HG02938 (cell line): ENCODE measurements at regions not wholly inside any gene's neighbourhood (a gene's known extent, or its start where the extent isn't known, plus 50 kb on each side); places are given as distances from the start of the nearest gene placed in this dataset.

Source experiments
- ATAC-seq: cut with Tn5 transposase; IDR thresholded peaks from one replicate; pipeline ENCODE4 v1.9.1; 2021; ENCODE audit warnings: mild to moderate bottlenecking, moderate library complexity; ENCODE audit not compliant: unreplicated experiment

DNA sequence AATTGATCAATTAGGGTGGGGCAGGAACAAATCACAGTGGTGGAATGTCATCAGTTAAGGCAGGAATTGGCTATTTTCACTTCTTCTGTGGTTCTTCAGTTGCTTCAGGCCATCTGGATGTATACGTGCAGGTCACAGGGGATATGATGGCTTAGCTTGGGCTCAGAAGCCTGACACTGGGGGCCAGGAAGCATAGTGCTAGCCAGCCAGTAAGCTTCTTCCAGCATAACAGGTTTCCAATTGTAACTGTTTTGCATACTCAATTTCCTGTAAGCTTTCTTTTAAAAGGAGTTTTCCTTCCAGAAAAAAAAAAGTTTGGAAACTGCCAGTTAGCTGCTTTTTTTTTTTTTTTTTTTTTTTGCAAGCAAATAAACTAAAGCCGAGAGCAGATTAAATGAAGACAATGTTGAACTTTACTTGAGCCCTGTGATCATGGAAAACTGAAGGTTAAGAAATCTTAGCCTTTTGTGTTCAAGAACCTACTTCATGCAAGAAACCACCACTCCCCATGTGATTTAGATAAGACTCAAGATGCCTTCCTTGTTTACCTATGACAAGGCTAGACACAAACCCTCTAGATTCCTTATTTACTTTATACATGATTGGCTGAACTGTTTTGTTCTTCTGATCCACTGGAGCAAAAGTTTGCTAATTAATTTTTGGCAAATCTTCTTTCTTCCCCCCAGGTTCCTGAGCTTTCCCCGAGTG, 126.9 kb upstream of the LINC00305 start:
- ATAC-seq = no peak

DNA sequence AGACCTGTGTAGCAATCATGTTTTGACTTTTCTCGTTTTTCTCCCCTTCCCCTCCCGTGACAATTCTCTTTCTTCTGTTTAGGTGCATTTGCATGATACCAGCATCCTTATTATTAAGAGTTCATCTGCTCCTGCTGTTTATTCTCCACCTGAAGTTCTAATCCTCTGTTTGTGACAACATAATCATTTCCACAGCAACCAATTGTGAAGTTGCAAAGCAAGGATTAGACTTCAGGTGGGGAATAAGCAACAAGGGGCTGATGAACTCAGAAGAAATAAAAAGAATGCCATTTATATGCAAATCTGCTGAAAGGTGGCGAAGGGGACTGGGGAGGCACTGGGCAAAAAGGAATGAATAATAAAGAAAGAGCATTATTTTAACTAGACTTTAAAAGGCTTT, 124.8 kb upstream of the LINC00305 start:
- ATAC-seq = no peak

DNA sequence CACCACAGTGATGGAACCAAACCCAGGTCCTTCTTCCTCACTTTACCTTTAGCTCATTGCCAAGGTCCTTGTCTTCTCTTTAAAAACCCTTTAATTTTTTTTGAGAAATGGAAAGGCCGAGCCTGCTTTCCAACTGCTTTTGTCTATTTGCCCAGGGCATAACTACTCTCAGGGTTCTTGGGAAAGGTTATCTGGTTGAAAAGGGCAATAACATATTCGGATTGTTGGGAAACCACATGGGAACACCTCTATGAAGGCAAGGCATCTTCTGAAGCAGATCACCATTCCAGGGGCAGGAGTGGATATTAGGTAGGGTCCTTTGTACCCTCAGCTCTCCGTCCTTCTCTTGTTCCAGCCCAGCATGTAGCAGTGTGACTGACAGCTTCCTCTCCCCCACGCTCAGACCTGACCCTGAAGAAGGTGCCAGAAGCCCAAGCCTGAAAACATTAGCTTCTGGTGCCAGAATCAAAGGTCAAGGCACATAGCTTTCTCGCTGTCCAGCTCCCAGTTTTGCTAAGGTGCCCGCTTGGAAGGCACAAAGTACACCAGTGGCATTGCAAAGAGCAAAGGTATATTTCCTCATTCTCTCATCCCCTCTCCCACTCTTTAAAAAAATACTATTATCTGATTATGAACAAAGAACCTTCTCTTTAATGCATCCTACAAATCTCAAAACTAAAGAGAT, 123.2 kb upstream of the LINC00305 start:
- no peak for ATAC-seq

DNA sequence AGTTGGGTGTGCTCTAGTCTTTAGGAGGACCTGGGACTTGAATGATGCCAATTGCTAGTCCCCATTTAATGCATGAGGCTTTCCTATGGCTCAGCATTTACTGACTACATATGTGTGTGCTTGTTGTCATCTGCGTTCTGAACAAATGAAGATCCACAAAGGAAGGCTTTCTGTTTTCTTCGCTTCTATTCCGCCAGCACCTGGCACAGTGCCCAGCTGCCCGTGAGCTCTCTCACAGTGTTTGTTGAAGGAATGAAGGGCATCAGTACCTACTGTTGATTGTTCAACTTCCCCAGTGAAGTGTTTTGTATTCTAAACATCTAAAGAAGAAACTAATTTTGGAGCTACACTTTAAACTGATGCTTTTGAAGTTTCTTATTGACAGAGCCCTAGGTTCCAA, 122.4 kb upstream of the LINC00305 start:
- no peak for ATAC-seq

DNA sequence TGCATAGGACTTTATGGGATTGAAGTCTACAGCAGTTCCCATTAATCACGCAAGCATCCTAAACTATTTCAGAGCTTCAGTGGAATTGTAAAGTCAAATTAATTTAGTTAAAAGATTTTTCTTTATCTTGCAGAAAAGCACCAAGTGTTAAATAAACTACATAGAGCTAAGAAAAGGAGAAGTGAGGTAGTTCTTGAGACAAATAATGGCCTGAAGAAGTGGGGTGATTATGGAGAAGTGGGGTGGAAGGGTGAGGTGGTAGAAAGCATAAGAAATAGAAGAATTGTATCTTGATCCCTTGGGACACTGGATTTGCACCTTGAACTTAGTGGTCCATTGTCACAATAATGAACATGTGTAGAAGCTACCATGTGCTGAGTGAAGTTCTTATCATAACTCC, 121.7 kb upstream of the LINC00305 start:
- no peak for ATAC-seq

DNA sequence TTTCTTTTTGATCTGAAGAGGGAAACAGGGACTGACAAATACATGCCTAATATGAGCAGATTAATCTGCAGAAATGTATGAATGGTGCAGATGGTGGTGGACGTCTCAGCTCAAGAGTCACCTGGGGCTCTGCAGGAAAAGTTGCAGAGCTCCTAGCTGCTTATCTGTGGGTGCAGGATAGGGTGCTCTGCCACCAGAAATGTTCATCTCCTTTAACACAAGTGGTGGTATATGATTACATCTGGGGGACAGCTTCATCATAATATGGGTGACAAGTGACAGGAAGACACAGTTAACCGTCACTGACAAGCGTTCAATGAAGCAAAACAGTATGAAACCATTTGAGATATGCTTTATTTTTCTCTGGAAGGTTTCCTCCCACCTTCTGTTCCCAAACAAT, 121.2 kb upstream of the LINC00305 start:
- ATAC-seq = no peak

DNA sequence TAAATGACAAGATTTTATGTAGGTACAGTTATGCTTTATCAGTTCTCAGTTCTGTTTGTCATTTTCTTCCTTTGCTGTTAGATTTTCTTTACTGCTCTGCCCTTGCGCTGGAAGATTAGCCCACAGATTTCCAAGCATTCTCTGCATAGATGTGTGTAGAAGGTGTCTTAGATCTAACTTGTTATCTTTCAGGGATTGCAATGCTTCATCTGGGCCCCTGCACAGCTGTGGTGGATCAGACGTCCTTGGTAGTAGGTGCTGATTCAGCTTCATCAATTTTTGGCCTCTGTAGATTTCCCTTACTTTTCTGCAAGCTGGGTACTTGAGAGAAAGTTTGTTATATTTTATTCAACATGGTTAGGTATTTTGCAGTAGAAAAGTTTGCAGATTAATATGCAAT, 115.3 kb upstream of the LINC00305 start:
- ATAC-seq = no peak

DNA sequence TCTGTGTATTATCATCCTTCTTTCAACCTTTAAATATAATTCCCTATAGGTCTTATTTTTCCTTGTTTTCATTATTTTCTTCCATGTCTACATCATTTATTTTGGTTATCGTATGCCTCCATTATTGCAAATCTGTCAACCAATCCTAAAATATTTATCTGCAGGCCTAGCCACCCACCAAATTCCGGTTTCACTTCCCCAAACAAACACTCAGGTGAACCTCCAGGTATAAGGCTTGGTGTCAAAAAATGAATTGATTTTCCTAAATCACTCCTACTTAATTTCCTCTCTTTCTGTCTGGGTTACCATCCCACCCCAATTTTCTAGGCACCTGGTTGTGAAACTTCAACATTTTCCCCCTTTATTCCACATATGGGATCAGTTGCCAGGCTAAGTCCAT, 111.9 kb upstream of the LINC00305 start:
- no peak for ATAC-seq

DNA sequence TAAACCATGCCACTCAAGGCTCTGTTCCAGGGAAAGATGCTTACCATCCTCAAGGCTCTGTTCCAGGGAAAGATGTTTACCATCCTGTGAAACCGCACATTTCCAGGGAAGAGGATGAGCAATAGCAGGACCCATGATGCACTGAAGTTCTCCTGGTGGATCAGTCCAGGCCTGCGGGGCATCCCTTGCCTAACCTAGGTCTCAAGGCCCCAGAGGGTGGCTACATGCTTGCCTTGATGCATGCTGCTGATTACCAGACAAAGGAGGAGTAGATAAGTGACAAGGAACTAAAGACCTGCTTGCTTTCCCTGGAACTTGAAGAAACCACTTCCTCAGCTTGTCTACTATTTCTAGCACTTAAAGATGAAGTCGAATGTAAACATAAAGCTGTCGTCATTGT, 111.0 kb upstream of the LINC00305 start:
- ATAC-seq = no peak

DNA sequence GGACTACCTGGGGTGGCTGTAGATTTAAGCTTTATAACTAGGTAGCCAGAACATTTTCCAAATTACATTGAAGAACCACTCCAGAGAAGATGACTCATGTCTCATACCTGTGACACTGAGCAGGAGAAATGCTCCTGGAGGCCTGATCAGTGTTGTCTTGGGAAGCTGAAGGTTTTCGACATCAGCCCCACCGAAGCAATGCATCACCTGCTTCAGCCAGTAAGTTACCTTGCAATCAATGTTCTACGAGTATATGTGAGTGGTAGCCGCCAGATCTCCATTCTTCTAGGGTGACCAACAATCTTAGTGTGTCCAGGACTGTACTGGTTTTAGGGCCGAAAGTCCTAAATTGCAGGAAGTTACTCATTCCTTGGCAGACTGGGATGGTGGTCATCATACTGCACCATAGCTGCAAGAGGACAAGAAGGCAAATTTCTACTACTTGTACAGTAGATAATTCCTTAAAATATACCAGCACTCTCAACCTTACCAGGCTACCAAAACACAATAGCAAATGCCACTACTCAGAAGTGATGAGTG, 109.3 kb upstream of the LINC00305 start:
- ATAC-seq = no peak

DNA sequence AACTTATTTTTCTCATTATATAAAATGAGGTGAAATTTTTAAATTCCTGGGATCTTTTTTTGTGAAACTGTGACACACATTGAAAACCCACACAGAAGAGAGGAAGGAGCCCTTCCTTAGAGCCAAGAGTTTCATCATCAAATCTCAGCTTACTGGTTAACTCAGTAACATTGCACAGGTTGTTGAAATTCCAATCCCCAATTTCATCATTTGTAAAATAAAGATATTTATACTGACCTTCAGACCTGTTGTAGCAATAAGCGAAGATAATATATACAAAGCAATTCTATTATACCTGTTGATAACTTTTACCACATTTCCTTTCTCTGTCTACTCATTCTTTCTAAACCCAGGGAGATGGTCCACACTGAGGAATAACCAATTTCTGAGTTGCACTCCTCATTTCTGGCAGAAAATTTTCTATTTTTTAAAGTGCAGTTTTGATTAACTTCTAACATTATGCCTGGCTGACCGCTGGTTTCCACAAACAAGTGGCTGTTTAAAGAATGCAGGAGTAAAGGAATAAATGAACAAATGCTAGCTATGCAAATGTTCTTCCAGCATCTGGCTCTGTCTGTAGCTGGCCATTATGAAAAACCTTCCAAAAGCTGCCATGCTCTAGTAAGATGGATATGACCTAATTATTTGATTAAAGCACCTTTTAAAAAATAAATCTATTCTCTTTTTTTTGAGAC, 105.7 kb upstream of the LINC00305 start:
- ATAC-seq = no peak

DNA sequence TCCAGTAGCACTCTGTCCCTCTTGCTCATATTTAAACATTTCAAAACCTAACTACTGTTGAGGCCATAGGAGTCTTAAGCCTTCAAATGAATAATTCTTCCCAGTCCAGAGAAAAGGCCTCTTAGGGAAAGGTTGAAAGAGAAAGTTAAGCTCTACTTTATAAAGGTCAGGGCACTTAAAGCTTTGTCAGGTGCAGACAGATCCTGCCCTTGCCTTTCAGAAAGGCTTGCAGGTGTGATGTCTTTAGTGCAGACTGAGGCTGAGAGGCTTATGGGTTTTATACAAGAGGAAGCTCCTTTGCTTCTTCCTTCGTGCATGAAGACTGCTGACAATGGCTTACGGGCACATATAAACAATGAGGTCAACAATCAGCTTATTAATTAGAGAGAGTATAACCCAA, 105.0 kb upstream of the LINC00305 start:
- ATAC-seq = no peak

DNA sequence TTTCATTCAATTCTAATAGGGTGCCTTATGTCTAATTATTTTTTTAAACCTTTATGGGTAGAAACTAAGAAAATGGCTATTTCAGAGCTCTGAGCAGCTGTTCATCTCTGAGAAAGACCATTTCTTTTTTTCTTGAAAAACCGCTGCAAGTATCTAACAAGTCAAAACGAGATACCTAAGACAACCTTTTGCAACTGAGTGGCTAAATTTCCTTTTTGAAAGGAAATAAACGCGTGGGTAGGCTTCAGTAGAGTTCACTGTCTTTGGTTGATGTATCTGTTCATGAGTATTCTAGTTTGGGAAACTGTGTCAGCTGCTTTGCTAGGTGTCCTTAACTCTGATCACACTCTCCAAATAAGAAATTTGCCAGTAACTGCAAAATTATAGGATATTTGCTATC, 104.3 kb upstream of the LINC00305 start:
- no peak for ATAC-seq

DNA sequence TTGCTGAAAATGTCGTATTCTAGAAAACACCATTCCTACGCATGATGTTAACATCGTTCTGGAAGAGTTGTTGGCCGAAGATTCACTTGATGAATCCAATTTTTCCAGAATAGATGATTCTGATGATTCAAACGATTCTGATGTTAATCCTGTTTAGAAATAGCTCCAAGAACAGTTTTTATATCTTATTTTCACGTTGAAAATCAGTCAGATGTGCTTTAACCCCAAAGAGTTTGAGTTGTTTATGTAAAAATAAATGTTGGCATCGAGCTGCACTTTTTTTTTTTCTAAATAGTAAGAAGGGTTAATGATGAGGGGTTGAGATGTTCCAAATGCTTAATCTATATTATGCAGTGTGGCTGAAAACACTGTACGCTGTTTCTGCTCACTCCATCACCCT, 99.9 kb upstream of the LINC00305 start:
- ATAC-seq = no peak

DNA sequence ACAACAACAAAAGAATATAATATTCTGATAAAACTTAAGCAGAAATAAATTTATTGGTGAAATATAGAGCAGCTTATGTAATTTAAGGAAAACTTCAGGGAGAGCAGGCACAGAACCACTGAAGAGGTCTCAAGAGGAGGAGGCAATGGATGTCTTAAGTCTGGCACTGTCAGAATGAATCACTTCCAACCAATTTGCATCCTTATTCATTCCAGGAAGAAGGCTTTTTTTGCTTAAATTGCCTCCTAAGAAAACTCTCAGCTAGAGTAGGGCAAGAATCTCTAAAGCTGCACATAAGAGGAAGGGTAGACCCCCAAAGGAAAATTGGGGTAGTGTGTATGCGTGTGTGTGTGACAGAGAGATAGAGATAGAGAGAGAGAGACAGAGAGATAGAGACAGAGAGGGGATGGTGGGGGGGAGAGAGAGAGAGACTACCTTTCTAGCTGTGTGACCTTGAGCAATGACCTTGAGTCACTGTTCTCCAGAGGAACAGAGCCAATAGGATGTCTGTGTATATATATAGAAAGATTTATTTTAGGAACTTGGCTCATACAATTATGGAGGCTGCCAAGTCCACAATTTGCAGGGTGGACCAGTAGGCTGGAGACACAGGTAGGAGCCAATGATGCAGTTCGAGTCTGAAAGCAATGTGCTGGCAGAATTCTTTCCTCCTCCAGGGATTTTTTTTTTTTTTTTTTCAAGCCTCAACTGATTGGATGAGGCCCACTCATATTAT, 96.4 kb upstream of the LINC00305 start:
- no peak for ATAC-seq

DNA sequence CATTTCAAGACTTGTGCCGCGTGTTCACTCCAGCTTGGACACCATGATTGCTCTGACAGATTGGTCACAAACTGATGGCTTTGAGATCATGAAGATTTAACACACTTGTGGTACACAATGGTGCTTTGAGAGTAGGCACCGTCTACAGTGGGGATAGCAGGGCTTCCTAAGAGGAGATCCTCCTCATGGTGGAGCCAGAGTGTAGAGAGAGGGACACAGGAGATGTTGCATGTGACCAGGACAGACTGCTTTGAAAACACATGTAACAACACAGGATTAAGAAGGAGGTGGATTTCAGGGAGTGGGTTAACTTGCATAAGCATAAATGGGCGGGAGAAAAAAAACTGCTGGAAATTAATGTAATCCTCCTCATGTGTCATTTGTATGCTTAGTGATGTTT, 95.7 kb upstream of the LINC00305 start:
- no peak for ATAC-seq

DNA sequence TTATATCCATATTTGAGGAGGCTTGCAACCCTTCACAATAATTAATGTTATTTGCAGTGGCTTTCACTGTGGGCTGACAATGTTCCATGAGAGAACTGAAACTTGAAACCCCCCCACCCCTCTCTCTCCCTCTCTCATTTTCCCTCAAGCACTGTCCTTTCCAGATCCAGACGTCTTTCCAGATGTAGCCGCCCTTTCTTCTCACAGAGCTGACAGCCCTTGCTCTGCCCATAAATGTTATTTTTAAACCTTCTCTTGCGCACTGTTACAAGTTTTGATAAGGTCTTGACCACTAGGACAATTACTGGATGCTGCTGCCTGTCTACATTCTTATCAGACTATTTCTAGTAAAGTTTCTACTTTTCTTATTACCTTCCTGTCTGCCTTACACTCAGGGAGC, 91.4 kb upstream of the LINC00305 start:
- no peak for ATAC-seq

DNA sequence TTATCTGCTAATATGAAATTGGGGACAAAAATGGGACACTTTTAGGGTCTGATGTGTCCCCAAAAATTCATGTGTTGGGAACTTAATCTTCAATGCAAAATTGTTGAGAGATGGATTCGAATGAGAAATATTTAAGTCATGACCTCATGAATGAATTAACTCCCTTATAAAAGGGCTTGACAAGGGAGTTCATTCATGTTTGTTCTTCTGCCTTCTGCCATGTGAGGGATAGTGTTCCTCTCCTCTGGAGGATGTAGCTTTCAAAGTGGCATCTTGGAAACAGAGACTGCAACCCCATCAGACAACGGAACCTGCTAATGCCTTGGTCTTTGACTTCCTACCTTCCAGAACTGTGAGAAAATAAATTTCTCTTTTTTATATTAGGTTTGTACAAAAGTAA, 89.2 kb upstream of the LINC00305 start:
- no peak for ATAC-seq

DNA sequence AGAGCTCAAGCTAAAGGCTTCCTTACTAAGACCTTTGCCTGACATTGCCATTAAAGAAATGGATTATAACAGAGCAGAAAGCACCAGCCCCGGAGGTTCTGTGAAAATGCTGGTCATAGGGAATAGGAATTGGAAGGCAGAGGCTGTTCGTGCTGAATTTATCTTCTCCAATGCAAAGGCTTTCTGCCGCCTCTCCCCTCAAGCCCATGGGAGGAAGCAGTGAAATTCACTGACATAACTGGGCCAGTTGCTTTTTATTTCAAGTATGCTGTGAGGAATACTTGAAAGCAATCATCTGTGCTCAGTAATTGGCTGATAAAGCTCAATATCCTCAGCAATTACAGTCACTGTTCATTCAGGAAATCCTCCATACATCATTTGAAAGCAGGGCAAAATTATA, 85.4 kb upstream of the LINC00305 start:
- no peak for ATAC-seq

DNA sequence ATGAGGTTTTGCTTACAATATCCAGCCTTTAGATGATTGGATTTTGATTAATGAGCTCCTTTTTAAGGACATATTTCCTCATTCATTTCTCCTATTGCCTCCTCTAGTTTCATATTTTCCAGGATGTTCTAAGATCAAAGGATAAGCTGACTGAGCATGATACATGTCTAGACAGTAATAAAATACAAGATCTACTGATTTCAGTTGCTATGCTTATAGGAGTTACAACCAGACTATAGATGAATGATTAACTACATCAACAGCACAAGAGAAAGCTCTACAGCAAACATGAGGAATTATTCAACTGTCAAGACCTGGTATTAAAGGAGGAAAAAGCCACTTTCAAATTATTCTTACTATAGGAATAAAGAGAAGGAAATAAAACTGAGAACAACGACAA, 85.0 kb upstream of the LINC00305 start:
- ATAC-seq = no peak

DNA sequence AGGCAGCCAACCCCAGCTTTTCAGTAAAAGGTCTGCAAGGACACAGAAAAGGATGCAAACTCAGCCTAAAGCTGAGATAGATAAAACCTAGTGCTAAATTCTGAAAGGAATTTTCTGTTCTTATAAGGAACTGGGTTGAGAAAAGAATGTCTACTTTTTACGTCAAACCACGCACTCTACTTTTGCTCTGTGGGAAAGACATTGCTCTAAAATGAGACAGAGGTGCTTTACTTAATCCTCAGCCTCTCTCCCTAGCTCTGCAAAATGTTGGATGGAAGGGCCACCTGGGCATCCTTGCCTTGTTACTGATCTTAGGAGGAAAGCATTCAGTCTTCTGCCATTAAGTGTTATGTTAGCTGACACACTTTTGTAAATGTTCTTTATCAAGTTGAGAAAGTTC, 72.1 kb upstream of the LINC00305 start:
- ATAC-seq = no peak
